ENCODE measurements at regions not wholly inside any gene's neighbourhood (a gene's known extent, or its start where the extent isn't known, plus 50 kb on each side); places are given as distances from the start of the nearest gene placed in this dataset.

DNA sequence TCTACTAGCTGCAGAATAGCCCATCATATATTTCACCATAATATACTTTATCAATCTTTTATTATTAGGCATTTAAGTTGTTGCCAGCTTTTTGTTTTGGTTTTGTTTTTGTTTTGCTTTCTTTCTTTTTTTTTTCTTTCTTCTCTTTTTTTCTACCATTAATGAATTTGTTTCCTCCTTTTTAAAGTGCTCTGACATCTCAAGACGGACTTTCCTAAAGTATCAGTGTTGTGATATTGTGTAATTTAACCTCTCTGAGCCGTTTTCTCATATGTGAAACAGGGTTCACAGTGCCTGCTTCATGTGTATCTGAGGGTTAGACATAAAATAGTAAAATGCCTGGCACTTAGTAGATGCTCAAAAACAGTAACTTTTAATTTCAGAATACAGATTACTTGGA, 109.5 kb upstream of the IL12A start:
- DNase-seq (ENCODE audit: extremely low spot score, unreplicated experiment) = no peak
- peaks cover 7% of the 10 kb centered on the region for H3K36me3 Mint-ChIP-seq
- TF ChIP-seq, protein P1, sequence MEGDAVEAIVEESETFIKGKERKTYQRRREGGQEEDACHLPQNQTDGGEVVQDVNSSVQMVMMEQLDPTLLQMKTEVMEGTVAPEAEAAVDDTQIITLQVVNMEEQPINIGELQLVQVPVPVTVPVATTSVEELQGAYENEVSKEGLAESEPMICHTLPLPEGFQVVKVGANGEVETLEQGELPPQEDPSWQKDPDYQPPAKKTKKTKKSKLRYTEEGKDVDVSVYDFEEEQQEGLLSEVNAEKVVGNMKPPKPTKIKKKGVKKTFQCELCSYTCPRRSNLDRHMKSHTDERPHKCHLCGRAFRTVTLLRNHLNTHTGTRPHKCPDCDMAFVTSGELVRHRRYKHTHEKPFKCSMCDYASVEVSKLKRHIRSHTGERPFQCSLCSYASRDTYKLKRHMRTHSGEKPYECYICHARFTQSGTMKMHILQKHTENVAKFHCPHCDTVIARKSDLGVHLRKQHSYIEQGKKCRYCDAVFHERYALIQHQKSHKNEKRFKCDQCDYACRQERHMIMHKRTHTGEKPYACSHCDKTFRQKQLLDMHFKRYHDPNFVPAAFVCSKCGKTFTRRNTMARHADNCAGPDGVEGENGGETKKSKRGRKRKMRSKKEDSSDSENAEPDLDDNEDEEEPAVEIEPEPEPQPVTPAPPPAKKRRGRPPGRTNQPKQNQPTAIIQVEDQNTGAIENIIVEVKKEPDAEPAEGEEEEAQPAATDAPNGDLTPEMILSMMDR (conservative IDR thresholded peaks at IDR 0.05) = no peak
- H3K4me3 Mint-ChIP-seq = no peak overlapping the region
- no peak overlapping the region for H3K27ac Mint-ChIP-seq
- H3K4me1 Mint-ChIP-seq (ENCODE audit: unreplicated experiment) = peaks cover 23% of the 10 kb centered on the region
- H3K27me3 Mint-ChIP-seq = no peaks in the 10 kb centered on the region
- H3K9me3 Mint-ChIP-seq = no peaks in the 10 kb centered on the region

DNA sequence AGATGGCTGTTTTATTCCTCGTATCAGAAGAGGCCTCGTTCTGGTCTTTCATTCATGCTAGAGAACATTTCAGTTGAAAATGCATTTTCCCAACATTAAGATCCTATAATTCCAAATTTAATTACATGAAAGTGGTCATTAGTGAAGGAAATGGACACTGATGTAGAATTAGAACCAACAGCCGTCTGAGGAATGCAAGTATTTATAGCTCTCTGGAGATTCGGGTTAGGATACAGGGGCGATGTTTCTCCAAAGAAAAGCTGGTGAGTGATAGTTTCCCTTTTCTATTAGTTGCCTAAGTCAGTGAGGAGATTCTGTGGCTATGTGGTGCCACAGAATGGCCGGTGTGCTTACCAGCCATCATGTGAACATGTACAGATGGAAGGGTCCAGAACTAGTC, 109.0 kb upstream of the IL12A start:
- H3K36me3 Mint-ChIP-seq = peaks cover 7% of the 10 kb centered on the region
- peaks cover 26% of the 10 kb centered on the region for H3K4me1 Mint-ChIP-seq (ENCODE audit: unreplicated experiment)
- H3K9me3 Mint-ChIP-seq = no peaks in the 10 kb centered on the region
- H3K27ac Mint-ChIP-seq = no peak overlapping the region
- TF ChIP-seq, protein P1 (conservative IDR thresholded peaks at IDR 0.05) = no peak
- no peak for DNase-seq (ENCODE audit: extremely low spot score, unreplicated experiment)
- no peaks in the 10 kb centered on the region for H3K27me3 Mint-ChIP-seq
- no peak overlapping the region for H3K4me3 Mint-ChIP-seq

DNA sequence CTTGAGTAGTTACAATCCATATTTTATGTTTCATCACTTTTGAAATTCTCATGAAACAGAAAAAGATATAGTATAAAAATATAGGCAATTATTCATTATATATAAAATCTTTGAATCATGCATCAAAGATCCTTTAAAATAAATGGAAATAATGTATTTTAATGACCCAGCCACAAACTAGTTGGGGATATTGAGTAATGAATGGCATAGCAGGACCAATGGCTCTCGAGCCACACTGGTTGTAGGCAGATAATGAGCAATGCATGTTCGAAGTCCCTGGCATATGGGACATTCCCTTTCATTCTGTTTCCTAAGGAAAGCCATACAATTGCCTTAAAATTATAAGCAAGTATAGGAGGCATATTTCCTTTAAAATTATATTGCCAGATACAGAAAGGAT, 107.4 kb upstream of the IL12A start:
- peaks cover 7% of the 10 kb centered on the region for H3K36me3 Mint-ChIP-seq
- H3K4me3 Mint-ChIP-seq = no peak overlapping the region
- H3K4me1 Mint-ChIP-seq (ENCODE audit: unreplicated experiment) = peaks cover 29% of the 10 kb centered on the region
- H3K27ac Mint-ChIP-seq = no peak overlapping the region
- DNase-seq (ENCODE audit: extremely low spot score, unreplicated experiment) = no peak
- TF ChIP-seq, protein P1 (conservative IDR thresholded peaks at IDR 0.05) = no peak
- H3K27me3 Mint-ChIP-seq = no peaks in the 10 kb centered on the region
- H3K9me3 Mint-ChIP-seq = no peaks in the 10 kb centered on the region

DNA sequence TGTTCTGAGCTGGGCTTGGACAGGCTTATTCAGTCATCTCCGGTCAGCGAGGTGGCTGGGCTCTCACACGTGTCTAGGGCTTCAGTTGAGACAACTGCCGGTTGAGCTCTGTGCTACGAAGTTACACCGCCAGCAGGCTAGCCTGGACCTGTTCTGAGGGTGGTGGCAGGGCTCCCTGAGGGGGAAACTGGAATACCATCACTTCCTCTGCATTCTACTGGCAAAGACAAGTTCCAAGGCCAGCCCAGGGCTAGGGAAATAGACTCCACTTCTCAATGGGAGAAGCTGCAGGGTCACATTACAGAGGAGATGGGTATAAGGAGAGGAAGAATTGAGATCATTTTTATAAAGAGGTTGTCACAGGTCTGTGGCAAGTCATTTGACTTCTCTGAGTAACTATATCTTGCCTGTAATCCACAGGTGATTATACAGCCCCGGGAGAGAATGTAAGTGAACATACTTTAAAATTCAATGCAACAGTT, 106.8 kb upstream of the IL12A start:
- peak overlapping the region; percentile 39 for H3K27ac Mint-ChIP-seq
- no peak for DNase-seq (ENCODE audit: extremely low spot score, unreplicated experiment)
- H3K4me3 Mint-ChIP-seq = peak overlapping the region; percentile 19
- H3K9me3 Mint-ChIP-seq = no peaks in the 10 kb centered on the region
- TF ChIP-seq, protein P1 (conservative IDR thresholded peaks at IDR 0.05) = no peak
- H3K4me1 Mint-ChIP-seq (ENCODE audit: unreplicated experiment) = peaks cover 29% of the 10 kb centered on the region
- no peaks in the 10 kb centered on the region for H3K27me3 Mint-ChIP-seq
- peaks cover 11% of the 10 kb centered on the region for H3K36me3 Mint-ChIP-seq

DNA sequence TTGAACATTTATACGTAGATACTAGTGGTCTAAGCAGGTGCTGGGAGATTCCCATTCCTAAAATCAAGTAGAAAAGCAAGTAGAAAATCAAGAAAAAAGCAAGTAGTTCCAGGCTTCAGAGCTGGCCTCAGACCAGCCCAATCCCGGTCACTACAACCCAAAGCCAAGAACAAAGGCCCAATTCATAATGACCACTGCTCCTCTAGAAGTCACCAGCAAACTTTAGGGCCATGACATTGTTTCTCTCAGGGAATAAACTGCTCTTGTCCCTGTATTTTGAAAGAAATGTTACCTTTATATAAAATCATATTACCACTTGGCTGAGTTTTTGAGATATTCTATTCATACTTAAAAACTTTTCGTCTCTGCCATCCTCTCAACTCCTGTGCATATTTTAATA, 106.3 kb upstream of the IL12A start:
- no peaks in the 10 kb centered on the region for H3K27me3 Mint-ChIP-seq
- H3K36me3 Mint-ChIP-seq = peaks cover 11% of the 10 kb centered on the region
- TF ChIP-seq, protein P1 (conservative IDR thresholded peaks at IDR 0.05) = no peak
- no peak for DNase-seq (ENCODE audit: extremely low spot score, unreplicated experiment)
- H3K4me1 Mint-ChIP-seq (ENCODE audit: unreplicated experiment) = peaks cover 29% of the 10 kb centered on the region
- H3K27ac Mint-ChIP-seq = peak overlapping the region; percentile 39
- no peak overlapping the region for H3K4me3 Mint-ChIP-seq
- H3K9me3 Mint-ChIP-seq = no peaks in the 10 kb centered on the region
